ENCODE measurements at regions not wholly inside any gene's neighbourhood (a gene's known extent, or its start where the extent isn't known, plus 50 kb on each side); places are given as distances from the start of the nearest gene placed in this dataset.

DNA sequence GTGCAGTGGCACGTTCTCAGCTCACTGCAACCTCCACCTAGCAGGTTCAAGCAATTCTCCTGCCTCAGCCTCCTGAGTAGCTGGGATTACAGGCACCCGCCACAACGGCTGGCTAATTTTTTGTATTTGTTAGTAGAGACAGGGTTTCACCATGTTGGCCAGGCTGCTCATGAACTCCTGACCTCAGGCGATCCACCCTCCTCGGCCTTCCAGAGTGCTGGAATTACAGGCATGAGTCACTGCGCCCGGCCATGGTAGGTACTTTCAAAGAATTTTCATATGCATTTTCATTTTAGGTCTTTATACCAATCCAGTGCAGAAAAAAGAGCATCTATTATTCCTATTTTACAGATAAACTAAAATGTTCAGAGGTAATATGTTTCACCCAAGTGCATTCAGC lies 411.3 kb upstream of the USP15 start:
- TF ChIP-seq POLR2A (IDR thresholded peaks at IDR 0.05) = no peak
- no peak for TF ChIP-seq CTCF (IDR thresholded peaks at IDR 0.05)
- TF ChIP-seq POLR2AphosphoS5 (IDR thresholded peaks at IDR 0.05) = no peak

Measured in breast epithelium (tissue), 3 donors.